Dendritic cell treated with granulocyte-macrophage colony-stimulating factor and Interleukin-4, amounts not matched to agents 40 ng/mL and 50 ng/mL, for 4 days (primary cell): ENCODE measurements at regions not wholly inside any gene's neighbourhood (a gene's known extent, or its start where the extent isn't known, plus 50 kb on each side); places are given as distances from the start of the nearest gene placed in this dataset.
A peak's percentile ranks its signal among the peaks of the same experiment; 100 is the strongest.

Experiments used
- H3K27ac Mint-ChIP-seq: one replicate; pipeline ENCODE4 v1.8.0; 2022; ENCODE audit warnings: mild to moderate bottlenecking, mixed read lengths
- H3K27me3 Mint-ChIP-seq: one replicate; pipeline ENCODE4 v1.8.0; 2022; ENCODE audit warnings: mild to moderate bottlenecking, mixed read lengths
- H3K36me3 Mint-ChIP-seq: one replicate; pipeline ENCODE4 v1.8.0; 2022; ENCODE audit warnings: low read depth, mixed read lengths
- H3K4me1 Mint-ChIP-seq: one replicate; pipeline ENCODE4 v1.8.0; 2022; ENCODE audit warnings: low read depth, mixed read lengths
- H3K4me3 Mint-ChIP-seq: one replicate; pipeline ENCODE4 v1.8.0; 2022; ENCODE audit warnings: mild to moderate bottlenecking, moderate library complexity, mixed read lengths
- H3K9me3 Mint-ChIP-seq: one replicate; pipeline ENCODE4 v1.8.0; 2022; ENCODE audit warnings: mixed read lengths
- intact Hi-C: fragments of 100-400 bp; cut with micrococcal nuclease; formaldehyde crosslinking; loops from one replicate; pipeline ENCODE4 v1.15.0; 2022

DNA sequence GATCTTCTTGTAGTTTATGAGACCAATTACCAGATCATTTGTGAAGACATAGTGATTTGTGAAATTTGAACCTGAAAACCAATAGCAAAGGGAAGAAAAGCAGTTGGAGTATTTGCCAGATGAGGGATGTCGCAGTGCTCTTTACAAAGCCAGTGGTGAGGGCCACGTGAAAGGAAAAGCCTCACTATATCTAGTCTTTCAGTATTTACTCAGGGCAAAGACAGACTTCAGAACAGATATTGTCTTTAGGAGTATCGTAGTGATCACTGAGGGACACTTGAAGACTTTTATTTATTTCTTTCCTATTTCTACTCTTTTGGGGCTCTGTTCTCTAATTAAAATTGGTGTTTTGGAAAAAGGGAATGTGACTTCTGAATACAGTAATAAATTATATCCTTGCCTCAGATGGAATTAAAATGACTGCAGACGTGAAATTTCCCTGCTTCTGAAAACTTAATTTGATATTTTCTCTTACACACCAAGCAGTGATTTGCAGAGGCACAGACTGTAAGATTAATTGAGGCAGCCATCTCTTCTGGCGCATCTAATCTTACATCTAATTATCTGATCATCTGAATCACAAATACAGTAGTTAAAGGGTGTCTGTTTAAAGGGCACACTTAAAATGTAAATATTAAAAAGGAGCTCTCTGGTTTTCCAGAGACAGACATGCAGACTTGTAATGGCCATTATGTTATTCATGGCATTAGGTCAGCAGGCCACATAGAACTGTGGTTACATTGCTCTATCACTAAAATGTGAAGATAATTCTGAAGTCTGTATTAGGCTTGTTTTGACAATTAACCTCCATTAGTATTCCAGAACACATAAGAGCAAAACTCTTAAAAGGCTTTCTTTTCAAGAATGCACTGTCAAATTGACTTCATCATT lies 193.0 kb upstream of the GOLIM4 start:
- Mint-ChIP-seq H3K9me3 (no peaks in the 10 kb centered on the region), H3K27ac (no peak overlapping the region), H3K36me3 (no peaks in the 10 kb centered on the region), H3K4me1 (no peaks in the 10 kb centered on the region), H3K27me3 (no peaks in the 10 kb centered on the region), H3K4me3 (no peak overlapping the region)
- intact Hi-C loops: no loop called here

DNA sequence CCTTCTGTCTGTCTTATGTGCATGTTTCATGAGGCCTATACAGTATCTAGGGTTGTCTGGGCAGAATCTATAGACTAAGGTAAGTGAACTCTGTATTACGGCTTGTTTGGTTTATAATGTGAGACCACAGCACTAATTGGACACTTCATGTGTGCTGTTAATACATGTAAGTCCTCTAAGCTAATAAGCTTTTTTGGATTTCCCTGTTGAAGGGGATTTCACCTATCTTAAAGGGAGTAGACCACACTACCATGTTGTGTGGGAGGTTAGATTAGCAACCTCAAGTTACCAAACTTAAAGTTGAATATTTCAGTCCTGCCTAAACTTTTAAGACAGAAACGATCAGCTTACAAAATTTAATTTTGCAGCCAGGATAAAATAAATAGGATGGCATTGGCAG lies 189.8 kb upstream of the GOLIM4 start:
- no peak overlapping the region for H3K4me3 Mint-ChIP-seq
- no peaks in the 10 kb centered on the region for H3K36me3 Mint-ChIP-seq
- intact Hi-C loops: no loop called here
- no peaks in the 10 kb centered on the region for H3K9me3 Mint-ChIP-seq
- H3K27me3 Mint-ChIP-seq: no peaks in the 10 kb centered on the region
- H3K27ac Mint-ChIP-seq: no peak overlapping the region
- no peaks in the 10 kb centered on the region for H3K4me1 Mint-ChIP-seq

DNA sequence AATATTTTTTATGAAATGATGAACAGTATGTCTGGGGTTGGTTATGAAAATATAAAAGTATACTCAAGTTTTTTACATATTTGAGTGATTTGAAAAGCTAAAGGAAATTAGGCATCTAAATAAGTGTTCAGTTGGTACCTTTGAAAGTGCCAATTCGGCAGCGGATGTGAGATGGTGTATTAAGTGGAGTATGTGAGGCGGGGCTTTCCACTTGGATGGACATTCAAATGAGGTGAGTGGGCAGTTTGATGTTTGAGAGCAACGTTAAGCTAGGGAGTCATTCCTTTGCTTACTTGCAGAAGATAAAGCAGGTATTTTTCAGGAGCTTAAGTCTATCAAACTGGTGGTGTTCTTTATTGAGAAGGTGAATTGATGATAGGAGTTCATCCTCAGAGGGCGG lies 189.0 kb upstream of the GOLIM4 start:
- intact Hi-C loops: no loop called here
- no peaks in the 10 kb centered on the region for H3K9me3 Mint-ChIP-seq

DNA sequence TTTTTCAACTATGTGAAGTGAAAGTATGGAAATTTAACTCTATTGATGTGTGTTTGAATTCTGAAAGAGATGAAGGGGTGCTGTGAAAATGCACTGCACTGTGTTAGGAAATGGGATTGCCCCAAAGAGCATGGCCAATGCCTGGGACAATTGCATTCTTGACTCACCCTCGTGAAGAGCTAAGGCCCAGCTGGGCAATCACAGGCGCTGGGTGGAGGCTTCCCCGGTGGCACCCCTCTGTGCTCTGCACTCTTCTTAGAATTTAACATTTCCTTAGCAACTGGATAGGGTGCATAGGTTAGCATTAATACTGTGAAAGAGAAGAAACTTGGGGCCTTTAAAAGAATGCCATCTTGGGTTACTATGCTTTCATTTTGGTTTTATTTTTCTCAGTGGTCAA lies 179.9 kb upstream of the GOLIM4 start:
- intact Hi-C loops: no loop called here
- Mint-ChIP-seq H3K27me3 (no peaks in the 10 kb centered on the region), H3K27ac (no peak overlapping the region), H3K9me3 (peaks cover 31% of the 10 kb centered on the region), H3K36me3 (no peaks in the 10 kb centered on the region), H3K4me3 (no peak overlapping the region), H3K4me1 (peaks cover 26% of the 10 kb centered on the region)

More for the DNA sequence above, 189.0 kb upstream of the GOLIM4 start:
- Mint-ChIP-seq H3K4me3 (no peak overlapping the region), H3K27me3 (no peaks in the 10 kb centered on the region), H3K36me3 (no peaks in the 10 kb centered on the region), H3K27ac (no peak overlapping the region), H3K4me1 (no peaks in the 10 kb centered on the region)

DNA sequence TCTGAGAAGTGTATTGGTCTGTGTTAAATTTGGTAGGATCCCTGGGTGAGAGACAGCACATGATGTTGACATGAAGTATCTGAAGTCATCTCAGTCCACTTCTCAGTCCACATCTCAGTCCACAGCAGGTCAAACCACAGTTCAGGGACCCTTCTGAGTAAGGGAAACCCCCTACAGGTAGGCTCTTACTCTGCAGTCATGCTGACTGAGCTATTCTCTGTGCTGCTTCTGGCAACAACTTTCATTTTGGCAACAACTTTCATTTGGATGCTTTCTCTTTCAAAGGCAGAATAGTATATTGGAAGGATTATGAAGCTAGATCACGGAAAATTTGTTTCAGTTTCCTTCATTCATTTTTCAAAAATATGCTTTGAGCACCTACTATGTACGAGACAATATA lies 178.2 kb upstream of the GOLIM4 start:
- Mint-ChIP-seq H3K36me3 (no peaks in the 10 kb centered on the region), H3K27me3 (no peaks in the 10 kb centered on the region), H3K27ac (no peak overlapping the region), H3K4me1 (peaks cover 26% of the 10 kb centered on the region), H3K4me3 (no peak overlapping the region), H3K9me3 (peaks cover 31% of the 10 kb centered on the region)
- intact Hi-C loops: no loop called here

DNA sequence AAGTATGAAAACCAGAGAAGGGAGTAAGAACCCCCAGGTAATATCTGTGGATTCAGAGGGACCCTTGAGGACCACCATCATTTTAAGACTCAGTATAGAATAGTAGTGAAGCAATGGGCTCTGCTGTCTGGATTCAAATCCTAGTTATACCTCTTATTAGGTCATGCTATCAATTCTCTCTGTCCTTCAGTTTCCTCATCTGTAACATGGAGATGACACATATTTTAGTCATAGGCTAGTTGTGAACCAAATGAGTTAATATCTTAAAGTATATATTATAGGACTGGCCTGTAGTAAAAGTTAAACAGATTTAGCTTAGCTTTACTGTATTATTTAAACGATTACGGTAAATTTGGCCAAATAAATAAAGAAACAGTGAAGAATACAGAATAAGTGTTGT lies 177.3 kb upstream of the GOLIM4 start:
- Mint-ChIP-seq H3K36me3 (no peaks in the 10 kb centered on the region), H3K27me3 (no peaks in the 10 kb centered on the region), H3K4me1 (peaks cover 26% of the 10 kb centered on the region), H3K9me3 (peaks cover 31% of the 10 kb centered on the region), H3K27ac (no peak overlapping the region), H3K4me3 (no peak overlapping the region)
- intact Hi-C loops: no loop called here

DNA sequence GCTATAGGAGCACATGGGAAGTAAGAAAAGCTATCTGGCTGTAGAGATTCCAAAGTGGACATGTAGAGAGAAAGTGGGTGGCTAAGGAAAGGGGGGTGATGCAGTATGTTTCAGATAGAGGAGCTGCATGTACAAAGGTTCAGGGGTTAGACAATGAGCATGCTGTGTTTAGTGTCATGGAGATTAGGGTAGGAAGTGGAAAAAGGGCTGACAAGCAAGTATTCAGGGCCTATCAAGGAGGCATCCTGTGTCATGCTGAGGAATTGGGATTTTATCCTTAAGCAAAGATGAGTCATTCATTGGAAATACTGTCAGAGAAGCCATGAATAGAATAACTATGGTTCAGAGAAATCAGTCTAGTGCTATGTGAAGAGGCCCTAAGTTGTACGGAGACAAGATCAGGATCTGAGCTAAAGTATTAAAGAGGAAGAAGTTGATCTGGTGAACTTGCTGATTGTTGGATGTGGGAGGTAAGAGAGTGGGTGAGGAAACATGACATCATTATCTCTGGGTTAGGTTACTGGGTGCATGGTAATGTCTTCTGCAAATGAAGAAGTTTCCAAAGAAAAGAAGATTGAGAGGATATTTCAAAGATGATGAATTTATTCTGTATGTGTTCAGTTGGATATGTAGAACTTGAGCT lies 176.7 kb upstream of the GOLIM4 start:
- intact Hi-C loops: no loop called here
- Mint-ChIP-seq H3K27me3 (no peaks in the 10 kb centered on the region), H3K4me3 (no peak overlapping the region), H3K4me1 (peaks cover 26% of the 10 kb centered on the region), H3K36me3 (no peaks in the 10 kb centered on the region), H3K27ac (peak overlapping the region; percentile 4), H3K9me3 (peaks cover 31% of the 10 kb centered on the region)

DNA sequence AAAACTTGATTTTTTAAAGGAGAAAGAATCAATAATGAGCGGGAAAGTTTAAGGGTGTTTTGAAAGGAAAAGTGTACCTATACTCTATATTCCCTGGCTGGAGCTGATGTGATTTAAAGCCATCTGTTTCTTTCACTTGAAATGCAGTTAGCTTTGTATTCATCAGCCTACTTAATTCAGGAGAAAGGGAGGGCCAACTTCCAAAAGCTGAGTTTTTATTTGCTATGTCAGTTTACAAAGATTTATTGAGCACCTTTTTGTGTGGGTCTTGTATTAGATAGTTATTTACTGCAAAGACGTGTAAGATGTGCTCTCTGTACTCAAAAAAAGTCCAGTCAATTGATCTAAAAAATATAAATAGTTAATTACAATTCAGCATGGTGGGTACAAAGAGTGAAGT lies 176.2 kb upstream of the GOLIM4 start:
- Mint-ChIP-seq H3K27ac (peak overlapping the region; percentile 4), H3K36me3 (no peaks in the 10 kb centered on the region), H3K4me3 (no peak overlapping the region), H3K4me1 (peaks cover 26% of the 10 kb centered on the region), H3K9me3 (peaks cover 31% of the 10 kb centered on the region), H3K27me3 (no peaks in the 10 kb centered on the region)
- intact Hi-C loops: no loop called here

DNA sequence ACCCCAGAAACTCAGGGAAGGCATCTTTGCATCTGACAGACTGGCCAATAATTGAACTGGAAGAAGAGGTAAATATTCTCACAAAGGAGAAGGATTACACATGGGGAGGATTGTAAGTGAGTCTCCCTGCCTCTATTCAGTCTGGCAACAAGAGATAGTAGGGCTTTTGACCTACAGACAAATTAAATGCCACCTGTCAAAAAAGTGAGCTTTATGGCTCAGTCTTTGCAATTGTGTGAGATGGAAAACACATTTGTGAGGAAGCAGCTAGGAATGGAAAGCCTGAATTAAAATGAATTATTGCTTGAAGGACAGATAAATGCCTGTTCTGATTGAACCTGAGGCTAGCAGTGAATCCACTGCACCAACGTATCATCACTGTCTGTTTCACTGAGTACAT lies 173.3 kb upstream of the GOLIM4 start:
- intact Hi-C loops: no loop called here
- Mint-ChIP-seq H3K27me3 (no peaks in the 10 kb centered on the region), H3K36me3 (no peaks in the 10 kb centered on the region), H3K27ac (no peak overlapping the region), H3K4me3 (no peak overlapping the region), H3K9me3 (peaks cover 11% of the 10 kb centered on the region), H3K4me1 (peaks cover 16% of the 10 kb centered on the region)

DNA sequence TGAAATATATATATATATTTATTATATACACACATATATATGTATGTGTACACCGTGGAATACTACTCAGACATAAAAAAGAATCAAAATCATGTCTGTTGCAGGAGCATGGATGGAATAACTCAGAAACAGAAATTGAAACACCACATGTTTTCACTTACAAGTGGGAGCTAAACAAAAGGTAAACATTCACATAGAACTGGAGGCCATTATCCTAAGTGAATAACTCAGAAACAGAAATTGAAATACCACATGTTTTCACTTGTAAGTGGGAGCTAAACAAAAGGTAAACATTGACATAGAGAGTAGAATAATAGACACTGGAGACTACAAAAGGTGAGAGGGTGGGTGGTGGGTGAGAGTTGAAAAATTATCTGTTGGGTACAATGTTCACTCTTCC lies 171.5 kb upstream of the GOLIM4 start:
- no peaks in the 10 kb centered on the region for H3K9me3 Mint-ChIP-seq
- intact Hi-C loops: no loop called here
- H3K4me1 Mint-ChIP-seq: peaks cover 2% of the 10 kb centered on the region
- no peak overlapping the region for H3K4me3 Mint-ChIP-seq
- H3K36me3 Mint-ChIP-seq: no peaks in the 10 kb centered on the region
- no peak overlapping the region for H3K27ac Mint-ChIP-seq
- no peaks in the 10 kb centered on the region for H3K27me3 Mint-ChIP-seq

DNA sequence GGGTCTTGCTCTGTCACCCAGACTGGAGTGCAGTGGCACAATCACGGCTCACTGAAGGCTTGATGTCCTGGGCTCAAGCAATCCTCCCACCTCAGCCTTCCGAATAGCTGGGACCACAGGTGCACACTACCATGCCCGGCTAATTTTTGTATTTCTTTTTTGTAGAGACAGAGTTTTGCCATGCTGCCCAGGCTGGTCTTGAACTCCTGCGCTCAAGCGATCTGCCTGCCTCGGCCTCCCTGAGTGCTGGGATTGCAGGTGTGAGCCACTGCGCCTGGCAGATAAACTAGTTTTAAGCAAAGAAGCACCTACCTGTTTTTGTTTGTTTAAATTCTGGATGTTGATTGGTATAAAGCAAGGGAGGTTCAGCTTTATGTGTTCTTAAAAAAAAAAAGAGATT lies 170.6 kb upstream of the GOLIM4 start:
- Mint-ChIP-seq H3K9me3 (no peaks in the 10 kb centered on the region), H3K36me3 (no peaks in the 10 kb centered on the region), H3K27ac (no peak overlapping the region), H3K4me1 (no peaks in the 10 kb centered on the region), H3K27me3 (no peaks in the 10 kb centered on the region), H3K4me3 (no peak overlapping the region)
- intact Hi-C loops: no loop called here

DNA sequence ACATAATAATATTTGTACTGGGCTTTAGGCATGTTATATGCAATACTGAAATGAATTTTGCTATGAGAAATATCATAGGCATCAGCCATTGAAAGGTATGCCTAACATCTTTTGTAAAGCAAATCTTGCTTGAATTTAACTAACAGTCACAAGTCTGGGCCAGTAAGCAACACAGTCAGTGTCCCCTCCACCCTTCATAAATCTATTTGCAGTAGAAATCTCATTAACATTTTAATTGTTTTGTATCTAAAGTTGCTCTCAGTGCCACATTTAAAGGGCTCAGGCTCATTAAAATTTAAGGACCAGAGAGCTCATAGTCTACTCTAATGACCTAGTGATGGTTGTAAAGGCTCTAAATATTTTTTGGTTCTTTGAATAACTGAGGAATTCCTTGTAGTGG lies 167.2 kb upstream of the GOLIM4 start:
- H3K9me3 Mint-ChIP-seq: no peaks in the 10 kb centered on the region
- no peaks in the 10 kb centered on the region for H3K36me3 Mint-ChIP-seq
- H3K4me3 Mint-ChIP-seq: no peak overlapping the region
- H3K27me3 Mint-ChIP-seq: no peaks in the 10 kb centered on the region
- intact Hi-C loops: no loop called here
- H3K27ac Mint-ChIP-seq: no peak overlapping the region
- no peaks in the 10 kb centered on the region for H3K4me1 Mint-ChIP-seq

DNA sequence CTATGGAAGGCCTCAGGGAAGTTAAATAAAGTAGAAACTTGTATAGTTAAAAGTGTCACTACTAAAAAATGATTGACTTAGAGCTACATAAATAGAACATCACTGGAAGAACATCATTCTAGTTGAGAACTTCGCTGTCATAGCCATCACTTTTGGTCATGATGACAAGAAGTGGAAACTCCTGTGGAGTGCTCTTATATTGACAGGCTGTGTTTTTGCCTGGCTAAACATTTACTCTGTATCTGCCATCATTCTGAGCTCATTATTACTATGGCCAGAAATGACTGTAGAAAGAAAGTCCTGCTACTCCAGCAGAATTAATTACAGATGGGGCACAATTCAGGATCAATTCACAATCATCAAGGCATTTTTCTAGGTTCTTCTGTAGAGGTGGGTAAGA lies 165.1 kb upstream of the GOLIM4 start:
- Mint-ChIP-seq H3K9me3 (peaks cover 3% of the 10 kb centered on the region), H3K36me3 (no peaks in the 10 kb centered on the region), H3K27ac (no peak overlapping the region), H3K4me1 (no peaks in the 10 kb centered on the region), H3K27me3 (peaks cover 2% of the 10 kb centered on the region), H3K4me3 (no peak overlapping the region)
- intact Hi-C loops: no loop called here

DNA sequence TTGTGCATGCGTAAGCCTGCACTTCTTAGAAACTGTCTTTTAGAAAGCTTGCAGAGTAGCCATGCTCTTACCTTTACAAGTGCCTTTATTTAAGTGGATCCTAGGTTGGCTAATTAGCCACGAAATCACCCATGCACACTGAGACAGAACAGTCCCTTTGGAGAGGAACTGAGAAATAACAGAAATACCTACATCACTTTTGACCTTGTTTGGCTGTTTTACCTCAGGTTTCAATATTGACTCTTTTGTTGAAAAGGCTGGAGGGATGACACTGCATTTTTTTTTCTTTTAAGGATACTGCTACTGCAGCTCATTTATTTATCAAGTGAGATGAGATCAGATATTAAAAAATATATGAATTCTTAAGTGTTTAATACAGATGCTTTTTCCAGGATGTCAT lies 155.6 kb upstream of the GOLIM4 start:
- H3K36me3 Mint-ChIP-seq: no peaks in the 10 kb centered on the region
- peaks cover 46% of the 10 kb centered on the region for H3K27me3 Mint-ChIP-seq
- intact Hi-C loops: no loop called here
- H3K9me3 Mint-ChIP-seq: peaks cover 19% of the 10 kb centered on the region
- H3K4me3 Mint-ChIP-seq: no peak overlapping the region
- H3K27ac Mint-ChIP-seq: no peak overlapping the region
- H3K4me1 Mint-ChIP-seq: peaks cover 21% of the 10 kb centered on the region
